Adrenal gland (tissue), 5 donors: ENCODE measurements at regions not wholly inside any gene's neighbourhood (a gene's known extent, or its start where the extent isn't known, plus 50 kb on each side); places are given as distances from the start of the nearest gene placed in this dataset.

ENCODE experiments used
- POLR2A ChIP-seq, 2 donors: fragments of 450-650 bp; IDR thresholded peaks; one replicate each; pipeline ENCODE4 v1.6.1; 2017; ENCODE audit warnings: antibody characterized with exemption in 2 of 2, mild to moderate bottlenecking in 2 of 2, moderate library complexity in 1 of 2
- TF ChIP-seq, protein P1 (sequence below), 6 experiments: fragments of 450-650 bp in 4 of 6; fragments of 200-600 bp in 2 of 6; sonication (generic) in 1 of 6; IDR thresholded peaks; 1 replicate in 5 of 6; 2 replicates in 1 of 6; pipeline versions ENCODE4 v1.5.1 to v1.8.0; 2016 to 2021; ENCODE audit warnings: antibody characterized with exemption in 6 of 6, mild to moderate bottlenecking in 2 of 6, moderate library complexity in 1 of 6
- donor health status: DM: no; HTN: no; CAD: no.

DNA sequence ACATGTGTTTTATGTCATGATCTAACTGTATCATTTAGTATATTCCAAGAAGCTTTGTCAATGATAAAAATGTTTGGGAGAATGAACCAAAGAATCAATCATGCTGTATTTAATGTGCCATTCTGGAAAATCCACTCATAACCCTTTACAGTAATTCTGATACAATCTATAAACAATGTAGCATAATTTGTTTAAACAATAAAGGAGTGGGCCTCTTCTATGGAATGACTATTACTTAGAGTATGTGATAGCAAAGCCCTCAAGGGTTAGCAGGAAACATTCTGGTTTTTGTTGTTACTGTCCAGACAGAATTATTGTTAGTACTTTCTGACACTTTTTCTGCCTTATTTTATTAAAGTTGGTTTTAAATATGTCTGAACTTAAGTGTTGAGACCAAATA lies 1073.1 kb downstream of the SLITRK5 start:
- no peak for TF ChIP-seq POLR2A (IDR thresholded peaks at IDR 0.05)
- TF ChIP-seq, protein P1, sequence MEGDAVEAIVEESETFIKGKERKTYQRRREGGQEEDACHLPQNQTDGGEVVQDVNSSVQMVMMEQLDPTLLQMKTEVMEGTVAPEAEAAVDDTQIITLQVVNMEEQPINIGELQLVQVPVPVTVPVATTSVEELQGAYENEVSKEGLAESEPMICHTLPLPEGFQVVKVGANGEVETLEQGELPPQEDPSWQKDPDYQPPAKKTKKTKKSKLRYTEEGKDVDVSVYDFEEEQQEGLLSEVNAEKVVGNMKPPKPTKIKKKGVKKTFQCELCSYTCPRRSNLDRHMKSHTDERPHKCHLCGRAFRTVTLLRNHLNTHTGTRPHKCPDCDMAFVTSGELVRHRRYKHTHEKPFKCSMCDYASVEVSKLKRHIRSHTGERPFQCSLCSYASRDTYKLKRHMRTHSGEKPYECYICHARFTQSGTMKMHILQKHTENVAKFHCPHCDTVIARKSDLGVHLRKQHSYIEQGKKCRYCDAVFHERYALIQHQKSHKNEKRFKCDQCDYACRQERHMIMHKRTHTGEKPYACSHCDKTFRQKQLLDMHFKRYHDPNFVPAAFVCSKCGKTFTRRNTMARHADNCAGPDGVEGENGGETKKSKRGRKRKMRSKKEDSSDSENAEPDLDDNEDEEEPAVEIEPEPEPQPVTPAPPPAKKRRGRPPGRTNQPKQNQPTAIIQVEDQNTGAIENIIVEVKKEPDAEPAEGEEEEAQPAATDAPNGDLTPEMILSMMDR (IDR thresholded peaks at IDR 0.05), result no peak
